NT2/D1 (cell line): ENCODE measurements at regions not wholly inside any gene's neighbourhood (a gene's known extent, or its start where the extent isn't known, plus 50 kb on each side); places are given as distances from the start of the nearest gene placed in this dataset.

Source experiments
- SUZ12 ChIP-seq: IDR thresholded peaks from 2 replicates; pipeline ENCODE4 v1.6.1; 2011; ENCODE audit not compliant: insufficient read length, insufficient read depth; ENCODE audit errors: extremely low read depth
- ZNF274 ChIP-seq: IDR thresholded peaks from 2 replicates; pipeline ENCODE4 v1.6.1; 2011; ENCODE audit warnings: mild to moderate bottlenecking, low read depth, low read length

- TF ChIP-seq ZNF274 (no peak), SUZ12 (no peak)
Measured at GRCh38 chr2:167475791-167476190, 587.5 kb downstream of the XIRP2 start.
